OCI-LY1 (cell line): ENCODE measurements at regions not wholly inside any gene's neighbourhood (a gene's known extent, or its start where the extent isn't known, plus 50 kb on each side); places are given as distances from the start of the nearest gene placed in this dataset.

Experiments
- H2AFZ ChIP-seq: fragments of 200-600 bp; sonication (generic), shearing (Covaris generic); 2 replicates; pipeline ENCODE4 v1.6.0; 2014; ENCODE audit warnings: antibody characterized with exemption, mild to moderate bottlenecking, low read length
- H3F3A ChIP-seq: fragments of 200-600 bp; sonication (generic), shearing (Covaris generic); 2 replicates; pipeline ENCODE4 v1.6.0; 2014; ENCODE audit warnings: mild to moderate bottlenecking, antibody characterized with exemption, low read length, moderate library complexity; ENCODE audit not compliant: insufficient read depth
- H3K27ac ChIP-seq: fragments of 200-600 bp; sonication (generic); 2 replicates; pipeline ENCODE4 v1.5.1; 2014; ENCODE audit warnings: low read length, mixed run types, mild to moderate bottlenecking, low read depth; ENCODE audit not compliant: poor library complexity, severe bottlenecking
- H3K27me3 ChIP-seq: fragments of 200-600 bp; sonication (generic); 2 replicates; pipeline ENCODE4 v1.6.0; 2014; ENCODE audit warnings: antibody characterized with exemption, mild to moderate bottlenecking, low read length, moderate library complexity; ENCODE audit not compliant: insufficient read depth
- H3K36me3 ChIP-seq: fragments of 200-600 bp; sonication (generic); 2 replicates; pipeline ENCODE4 v1.6.1; 2014; ENCODE audit warnings: mild to moderate bottlenecking, antibody characterized with exemption, low read length, moderate library complexity, mixed read lengths; ENCODE audit not compliant: insufficient read depth
- H3K4me1 ChIP-seq: fragments of 200-600 bp; sonication (generic); 2 replicates; pipeline ENCODE4 v1.5.1; 2014; ENCODE audit warnings: mild to moderate bottlenecking, low read length, moderate library complexity; ENCODE audit not compliant: insufficient read depth, severe bottlenecking
- H3K4me2 ChIP-seq: fragments of 200-600 bp; sonication (generic), shearing (Covaris generic); 2 replicates; pipeline ENCODE4 v1.6.1; 2014; ENCODE audit warnings: low read length
- H3K4me3 ChIP-seq: fragments of 200-600 bp; sonication (generic); 2 replicates; pipeline ENCODE4 v1.5.1; 2014; ENCODE audit warnings: low read length, low read depth, mild to moderate bottlenecking, mixed read lengths; ENCODE audit not compliant: poor library complexity, severe bottlenecking
- H3K79me2 ChIP-seq: fragments of 200-600 bp; shearing (Covaris generic); 2 replicates; pipeline ENCODE4 v1.6.1; 2016; ENCODE audit warnings: mixed run types, low read length, mixed read lengths; ENCODE audit not compliant: insufficient read depth
- H3K9ac ChIP-seq: fragments of 200-600 bp; sonication (generic), shearing (Covaris generic); 2 replicates; pipeline ENCODE4 v1.6.1; 2014; ENCODE audit warnings: mild to moderate bottlenecking, low read length, mixed read lengths
- H3K9me2 ChIP-seq: fragments of 200-600 bp; sonication (generic), shearing (Covaris generic); 2 replicates; pipeline ENCODE4 v1.6.1; 2014; ENCODE audit warnings: low read depth, mild to moderate bottlenecking, low read length, mixed read lengths
- H3K9me3 ChIP-seq: fragments of 200-600 bp; shearing (Covaris generic); 2 replicates; pipeline ENCODE4 v1.6.1; 2014; ENCODE audit warnings: low read length, mixed read lengths
- H4K20me1 ChIP-seq: fragments of 200-600 bp; sonication (generic), shearing (Covaris generic); 2 replicates; pipeline ENCODE4 v1.6.0; 2016; ENCODE audit warnings: mild to moderate bottlenecking, low read length; ENCODE audit not compliant: insufficient read depth
- EZH2 ChIP-seq: fragments of 200-600 bp; sonication (generic), shearing (Covaris generic); IDR thresholded peaks from 2 replicates; pipeline ENCODE4 v1.8.0; 2017; ENCODE audit warnings: borderline replicate concordance, mixed run types, mild to moderate bottlenecking, antibody characterized with exemption, low read length, moderate library complexity, mixed read lengths
- TF ChIP-seq, protein P1 (sequence below): fragments of 200-600 bp; sonication (generic), shearing (Covaris generic); IDR thresholded peaks from 2 replicates; pipeline ENCODE4 v1.5.1; 2017; ENCODE audit warnings: mild to moderate bottlenecking, antibody characterized with exemption, low read length, moderate library complexity, mixed read lengths

DNA sequence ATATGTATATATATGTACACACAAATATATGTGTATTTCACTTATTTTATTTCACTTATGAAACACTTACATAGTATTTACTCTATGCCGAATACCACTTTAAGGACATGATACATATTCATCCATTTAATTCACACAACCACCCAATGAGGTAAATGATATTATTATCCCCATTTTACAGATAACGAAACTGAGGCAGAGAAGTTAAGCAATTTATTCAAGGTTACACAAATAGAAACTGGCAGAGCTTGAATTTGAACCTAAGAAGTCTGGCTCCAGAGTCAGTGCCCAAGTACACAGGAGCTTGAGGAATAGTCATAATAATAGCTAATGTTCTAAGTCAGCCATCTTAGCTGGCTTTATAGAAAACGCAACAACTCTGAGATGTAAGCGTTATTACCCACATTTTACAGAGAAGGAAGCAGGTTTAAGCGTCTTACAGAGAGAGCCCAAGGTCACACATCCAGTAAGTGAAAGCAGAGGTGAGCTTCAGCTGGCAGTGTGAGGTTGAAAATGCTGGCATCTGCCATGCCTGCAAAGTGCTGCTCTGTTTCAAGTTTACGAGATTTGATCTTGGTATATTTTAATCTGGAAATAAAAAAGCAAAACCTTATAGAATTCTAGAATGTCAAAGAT is 326.9 kb downstream of the LPIN1 start:
- H3K9me3 ChIP-seq: no peaks in the 10 kb centered on the region
- TF ChIP-seq EZH2: no peak
- TF ChIP-seq, protein P1, sequence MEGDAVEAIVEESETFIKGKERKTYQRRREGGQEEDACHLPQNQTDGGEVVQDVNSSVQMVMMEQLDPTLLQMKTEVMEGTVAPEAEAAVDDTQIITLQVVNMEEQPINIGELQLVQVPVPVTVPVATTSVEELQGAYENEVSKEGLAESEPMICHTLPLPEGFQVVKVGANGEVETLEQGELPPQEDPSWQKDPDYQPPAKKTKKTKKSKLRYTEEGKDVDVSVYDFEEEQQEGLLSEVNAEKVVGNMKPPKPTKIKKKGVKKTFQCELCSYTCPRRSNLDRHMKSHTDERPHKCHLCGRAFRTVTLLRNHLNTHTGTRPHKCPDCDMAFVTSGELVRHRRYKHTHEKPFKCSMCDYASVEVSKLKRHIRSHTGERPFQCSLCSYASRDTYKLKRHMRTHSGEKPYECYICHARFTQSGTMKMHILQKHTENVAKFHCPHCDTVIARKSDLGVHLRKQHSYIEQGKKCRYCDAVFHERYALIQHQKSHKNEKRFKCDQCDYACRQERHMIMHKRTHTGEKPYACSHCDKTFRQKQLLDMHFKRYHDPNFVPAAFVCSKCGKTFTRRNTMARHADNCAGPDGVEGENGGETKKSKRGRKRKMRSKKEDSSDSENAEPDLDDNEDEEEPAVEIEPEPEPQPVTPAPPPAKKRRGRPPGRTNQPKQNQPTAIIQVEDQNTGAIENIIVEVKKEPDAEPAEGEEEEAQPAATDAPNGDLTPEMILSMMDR: no peak
- H3K27ac ChIP-seq: peak overlapping the region; percentile 96
- H3K9me2 ChIP-seq: no peaks in the 10 kb centered on the region
- H3K4me3 ChIP-seq: peak overlapping the region; percentile 7
- H3K4me1 ChIP-seq: peaks cover 82% of the 10 kb centered on the region
- H3K4me2 ChIP-seq: peak overlapping the region; percentile 58
- peak overlapping the region; percentile 59 for H3K9ac ChIP-seq
- H3K27me3 ChIP-seq: no peaks in the 10 kb centered on the region
- H3K79me2 ChIP-seq: no peaks in the 10 kb centered on the region
- no peaks in the 10 kb centered on the region for H3K36me3 ChIP-seq
- H2AFZ ChIP-seq: 0 out of 2 replicates have a peak overlapping the region, but pooled peaks have one; percentile 3
- no peaks in the 10 kb centered on the region for H4K20me1 ChIP-seq
- 0 out of 2 replicates have a peak, but pooled peaks cover 2% of the 10 kb centered on the region for H3F3A ChIP-seq

DNA sequence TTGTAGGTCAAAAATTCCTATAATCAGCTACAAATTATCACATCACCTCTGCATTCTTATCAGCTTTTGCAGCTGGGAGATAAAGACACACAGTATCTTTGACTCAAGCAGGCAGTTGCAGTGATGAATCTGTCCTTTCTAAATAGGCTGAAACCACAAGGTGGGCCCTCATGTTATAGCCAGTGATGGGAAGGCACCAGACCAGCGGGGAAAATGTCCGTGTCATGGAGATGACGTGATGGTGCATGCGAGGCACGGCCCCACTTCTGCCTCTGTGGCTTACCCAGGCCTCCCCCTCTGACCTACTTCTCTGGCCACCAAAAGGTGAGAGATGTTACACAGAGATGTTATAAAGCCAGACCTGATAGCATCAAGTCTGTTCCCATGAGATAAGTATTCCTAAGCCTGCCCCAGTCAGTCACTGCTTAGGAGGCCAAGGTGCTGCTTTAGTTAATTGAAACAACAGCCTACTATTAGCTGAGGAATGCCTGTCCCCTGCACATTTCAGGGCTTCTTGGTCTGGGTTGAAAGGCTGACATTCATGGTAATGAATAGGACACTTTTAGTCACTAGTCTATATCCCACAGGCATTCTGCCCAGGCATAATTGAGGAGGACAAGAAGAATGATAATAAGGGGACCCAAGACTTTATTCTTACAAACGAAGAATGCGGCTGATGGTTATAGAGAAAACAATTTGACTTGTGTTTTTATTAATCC is 327.9 kb downstream of the LPIN1 start:
- Histone ChIP-seq H3K27ac (peak overlapping the region; percentile 96), H2AFZ (no peak overlapping the region), H3K9me2 (no peaks in the 10 kb centered on the region), H3K27me3 (no peaks in the 10 kb centered on the region), H3K79me2 (no peaks in the 10 kb centered on the region), H3K4me1 (peaks cover 83% of the 10 kb centered on the region), H3K9me3 (no peaks in the 10 kb centered on the region), H3K4me3 (peak overlapping the region; percentile 7), H3K36me3 (no peaks in the 10 kb centered on the region), H3K4me2 (peak overlapping the region; percentile 58), H4K20me1 (no peaks in the 10 kb centered on the region), H3F3A (0 out of 2 replicates have a peak, but pooled peaks cover 2% of the 10 kb centered on the region), H3K9ac (peak overlapping the region; percentile 59)
- TF ChIP-seq EZH2: no peak
- TF ChIP-seq, protein P1: no peak

DNA sequence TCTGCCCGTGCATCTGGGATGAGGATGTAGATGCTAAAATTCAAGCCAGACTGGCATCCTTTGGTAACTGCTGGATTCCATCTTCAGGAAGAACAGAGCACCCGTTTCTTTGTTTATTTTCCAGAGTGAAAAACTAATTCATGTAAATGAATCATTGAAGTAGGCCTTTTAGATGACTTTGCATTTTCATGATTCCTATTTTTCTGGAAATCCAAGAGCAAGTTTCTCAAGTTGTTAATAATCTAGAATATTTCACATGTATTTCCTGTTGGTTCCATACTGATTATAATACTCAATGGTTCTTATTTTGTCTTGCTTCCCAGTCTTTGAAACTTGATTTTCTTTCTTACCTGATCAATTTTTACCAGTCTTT is 328.4 kb downstream of the LPIN1 start:
- Histone ChIP-seq H3K9ac (no peak overlapping the region; the same call in 1 of the 2 replicates), H3K4me1 (peaks cover 78% of the 10 kb centered on the region), H3K27me3 (no peaks in the 10 kb centered on the region), H3K9me3 (no peaks in the 10 kb centered on the region), H3K27ac (peak overlapping the region; percentile 96), H3K36me3 (no peaks in the 10 kb centered on the region), H3K9me2 (no peaks in the 10 kb centered on the region), H2AFZ (no peak overlapping the region), H3K79me2 (no peaks in the 10 kb centered on the region), H3F3A (0 out of 2 replicates have a peak, but pooled peaks cover 2% of the 10 kb centered on the region), H3K4me3 (no peak overlapping the region), H4K20me1 (no peaks in the 10 kb centered on the region), H3K4me2 (no peak overlapping the region)
- TF ChIP-seq, protein P1: no peak
- TF ChIP-seq EZH2: no peak
